Choroid plexus epithelial cell (primary cell): ENCODE measurements at regions not wholly inside any gene's neighbourhood (a gene's known extent, or its start where the extent isn't known, plus 50 kb on each side); places are given as distances from the start of the nearest gene placed in this dataset.

Source experiments
- DNase-seq: peaks from one replicate; pipeline ENCODE4 v3.0.0-alpha.2; 2010; ENCODE audit warnings: low read depth
- H3K4me3 ChIP-seq: 2 replicates; pipeline ENCODE4 v1.5.1; 2011; ENCODE audit warnings: low read depth, mild to moderate bottlenecking, control low read depth, low read length, moderate library complexity
- TF ChIP-seq, protein P1 (sequence below): conservative IDR thresholded peaks from 2 replicates; pipeline ENCODE4 v1.5.1; 2011; ENCODE audit warnings: low read depth, mild to moderate bottlenecking, control low read depth, inconsistent platforms, low read length, moderate library complexity

DNA sequence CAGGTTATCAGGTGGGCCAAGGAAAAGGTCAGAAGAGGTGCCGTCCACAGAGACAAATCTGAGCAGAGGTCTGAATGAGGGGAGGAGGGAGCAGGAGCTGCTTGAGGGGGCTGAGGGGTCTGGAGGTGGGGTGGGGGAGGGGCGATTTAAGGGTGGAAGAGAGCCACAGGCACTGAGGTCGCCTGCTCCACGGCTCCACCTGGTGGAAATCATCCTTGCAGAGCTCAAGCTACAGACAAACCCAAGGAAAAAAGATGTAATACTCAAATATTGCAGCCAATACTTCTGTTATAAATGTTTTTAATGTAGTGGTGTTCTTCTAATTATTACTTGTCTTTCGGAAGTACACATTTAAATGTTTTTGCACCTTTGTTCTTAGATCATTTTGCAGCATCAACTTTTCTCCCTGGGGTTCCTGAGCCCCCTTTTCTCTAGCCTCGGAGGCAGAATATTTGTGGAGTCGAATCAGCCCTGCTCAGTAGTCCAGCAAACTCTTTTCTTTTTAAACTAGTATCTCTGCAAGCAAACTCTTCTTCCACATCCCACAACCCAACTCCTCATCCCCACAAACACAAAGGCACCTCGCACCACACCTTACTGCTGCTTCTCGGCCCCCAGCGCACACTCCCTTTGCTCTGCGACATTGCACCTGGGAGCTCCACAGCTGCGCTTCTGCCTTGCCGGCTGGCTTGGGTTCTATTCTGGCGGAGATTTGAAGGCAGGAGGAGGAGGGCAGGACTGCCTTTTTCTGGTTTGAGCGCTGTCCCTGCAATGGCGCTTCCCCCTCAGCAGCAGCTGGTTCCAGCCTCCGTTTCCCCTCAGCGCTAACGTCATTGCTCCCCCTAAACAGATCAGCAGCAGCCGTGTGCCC lies 51.0 kb upstream of the TFAP2A start:
- peak; percentile 55 for DNase-seq
- no peak overlapping the region for H3K4me3 ChIP-seq

More for the DNA sequence above, 51.0 kb upstream of the TFAP2A start:
- TF ChIP-seq, protein P1, sequence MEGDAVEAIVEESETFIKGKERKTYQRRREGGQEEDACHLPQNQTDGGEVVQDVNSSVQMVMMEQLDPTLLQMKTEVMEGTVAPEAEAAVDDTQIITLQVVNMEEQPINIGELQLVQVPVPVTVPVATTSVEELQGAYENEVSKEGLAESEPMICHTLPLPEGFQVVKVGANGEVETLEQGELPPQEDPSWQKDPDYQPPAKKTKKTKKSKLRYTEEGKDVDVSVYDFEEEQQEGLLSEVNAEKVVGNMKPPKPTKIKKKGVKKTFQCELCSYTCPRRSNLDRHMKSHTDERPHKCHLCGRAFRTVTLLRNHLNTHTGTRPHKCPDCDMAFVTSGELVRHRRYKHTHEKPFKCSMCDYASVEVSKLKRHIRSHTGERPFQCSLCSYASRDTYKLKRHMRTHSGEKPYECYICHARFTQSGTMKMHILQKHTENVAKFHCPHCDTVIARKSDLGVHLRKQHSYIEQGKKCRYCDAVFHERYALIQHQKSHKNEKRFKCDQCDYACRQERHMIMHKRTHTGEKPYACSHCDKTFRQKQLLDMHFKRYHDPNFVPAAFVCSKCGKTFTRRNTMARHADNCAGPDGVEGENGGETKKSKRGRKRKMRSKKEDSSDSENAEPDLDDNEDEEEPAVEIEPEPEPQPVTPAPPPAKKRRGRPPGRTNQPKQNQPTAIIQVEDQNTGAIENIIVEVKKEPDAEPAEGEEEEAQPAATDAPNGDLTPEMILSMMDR: peak; percentile 58
